C4-2B (cell line): ENCODE measurements at regions not wholly inside any gene's neighbourhood (a gene's known extent, or its start where the extent isn't known, plus 50 kb on each side); places are given as distances from the start of the nearest gene placed in this dataset.
"Not testable (repeated sequence)": the region's sequence is repeated elsewhere in the genome, so short reads cannot be mapped to it uniquely, and the experiment has no call there.

Source experiments
- H3K27ac ChIP-seq: fragments of 450-650 bp; 2 replicates; pipeline ENCODE4 v1.5.1; 2017
- CTCF ChIP-seq: fragments of 450-650 bp; conservative IDR thresholded peaks from 2 replicates; pipeline ENCODE4 v1.5.1; 2017; ENCODE audit warnings: mild to moderate bottlenecking
- ZFX ChIP-seq: fragments of 450-650 bp; IDR thresholded peaks from 2 replicates; pipeline ENCODE4 v1.6.1; 2017

DNA sequence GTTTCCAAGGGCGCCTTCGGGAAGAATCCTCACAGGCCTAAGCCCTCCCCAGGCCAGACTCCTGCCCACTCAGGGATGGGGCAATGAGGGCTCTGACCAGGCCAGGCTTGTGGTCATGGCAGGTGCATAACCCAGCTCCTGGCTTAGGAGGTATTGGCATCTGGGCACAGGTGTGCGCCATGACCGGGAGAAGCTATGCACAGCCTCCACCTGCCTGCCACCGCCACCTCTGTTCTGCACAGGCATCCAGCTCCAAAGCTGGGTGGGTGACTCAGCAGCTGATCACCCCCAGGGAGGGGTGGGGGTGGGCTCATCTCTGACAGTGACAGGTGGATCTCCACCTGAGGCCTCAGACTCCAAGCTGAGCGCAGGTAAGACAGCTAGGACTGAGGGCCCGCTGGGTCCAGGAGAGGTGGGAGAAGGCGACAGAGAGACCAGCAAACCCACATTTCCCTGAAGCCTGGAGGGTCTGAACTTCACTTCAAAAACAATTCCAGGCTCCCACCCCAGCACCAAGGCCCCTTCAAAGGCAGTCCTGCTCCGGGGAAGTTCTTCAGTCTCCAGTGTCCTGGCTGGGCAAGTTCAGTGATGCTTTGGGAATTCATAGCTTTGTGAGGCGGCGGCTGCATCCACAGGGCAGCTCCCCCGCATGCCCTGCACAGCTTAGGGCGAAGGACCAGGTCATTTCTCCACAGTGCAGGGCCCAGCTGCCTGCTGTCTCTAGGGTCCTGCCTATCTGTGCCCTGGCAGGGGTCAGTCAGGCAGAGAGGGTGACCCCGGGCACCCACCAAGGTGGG, 121.6 kb upstream of the SMURF2 start:
- no peak for TF ChIP-seq CTCF
- TF ChIP-seq ZFX, result no peak
- H3K27ac ChIP-seq, result no peak overlapping the region

GRCh38 chr17:64783031-64783461, 120.9 kb upstream of the SMURF2 start:
- TF ChIP-seq ZFX (no peak), CTCF (no peak)
- H3K27ac ChIP-seq, result no peak overlapping the region

DNA sequence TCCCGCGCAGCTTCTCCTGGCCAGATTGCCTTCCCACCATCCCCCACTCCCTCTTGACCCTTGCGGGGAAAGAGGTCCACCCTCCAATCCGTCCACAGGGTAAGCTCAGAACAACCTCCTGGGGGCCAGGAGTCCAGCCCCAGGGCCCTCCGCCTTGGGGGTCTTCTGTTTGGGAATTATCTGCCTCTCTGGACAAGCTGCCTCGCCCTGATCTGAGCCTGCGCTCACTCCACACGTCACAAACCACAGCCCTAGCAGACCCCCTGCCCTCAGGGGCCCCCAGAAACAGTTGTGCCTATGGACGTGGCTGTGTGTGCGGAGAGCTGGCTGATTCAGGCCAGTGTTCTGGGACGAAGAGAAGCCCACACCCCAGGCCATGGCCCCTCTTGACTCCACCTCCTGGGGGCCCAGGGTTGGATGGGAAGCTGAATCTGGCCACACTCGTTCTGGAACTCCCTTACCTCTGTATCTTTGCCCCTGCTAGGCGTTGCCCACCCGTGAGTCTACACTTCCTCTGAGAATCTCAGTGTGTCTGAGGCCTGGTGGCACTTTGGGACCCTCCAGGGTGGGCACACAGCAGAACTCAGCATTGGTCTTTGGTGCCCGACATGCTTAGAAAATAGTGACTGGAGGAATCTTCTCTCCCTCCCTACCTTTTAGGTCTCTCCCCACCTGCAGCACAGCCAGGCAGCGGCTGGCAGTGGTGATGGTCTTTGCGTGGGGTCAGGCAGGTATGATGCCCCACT, 119.9 kb upstream of the SMURF2 start:
- TF ChIP-seq CTCF, result no peak
- TF ChIP-seq ZFX, result no peak
- H3K27ac ChIP-seq, result no peak overlapping the region

- TF ChIP-seq CTCF, result no peak
- no peak for TF ChIP-seq ZFX
- no peak overlapping the region for H3K27ac ChIP-seq
These were observed 119.1 kb upstream of the SMURF2 start for GRCh38 chr17:64781014-64781756.

GRCh38 chr17:64780096-64781013, 118.2 kb upstream of the SMURF2 start:
- H3K27ac ChIP-seq, result no peak overlapping the region
- TF ChIP-seq CTCF (no peak), ZFX (no peak)

GRCh38 chr17:64779376-64780095, 117.4 kb upstream of the SMURF2 start:
- TF ChIP-seq ZFX (no peak), CTCF (no peak)
- H3K27ac ChIP-seq, result no peak overlapping the region

DNA sequence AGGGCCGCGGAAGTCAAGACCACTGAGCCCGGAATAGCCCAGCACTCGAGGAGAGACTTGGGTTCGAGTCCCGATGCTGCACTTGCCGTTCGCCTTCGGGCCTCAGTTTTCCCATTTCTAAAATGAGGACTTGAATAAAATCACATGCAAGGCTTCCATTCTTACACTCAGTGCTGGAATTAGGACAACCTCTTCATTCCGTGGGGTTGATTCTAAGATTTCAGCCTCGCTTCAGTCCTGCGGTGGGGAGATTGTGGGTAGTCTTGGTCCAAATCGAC, 116.9 kb upstream of the SMURF2 start:
- not testable (repeated sequence) for H3K27ac ChIP-seq
